ENCODE measurements at regions not wholly inside any gene's neighbourhood (a gene's known extent, or its start where the extent isn't known, plus 50 kb on each side); places are given as distances from the start of the nearest gene placed in this dataset.

DNA sequence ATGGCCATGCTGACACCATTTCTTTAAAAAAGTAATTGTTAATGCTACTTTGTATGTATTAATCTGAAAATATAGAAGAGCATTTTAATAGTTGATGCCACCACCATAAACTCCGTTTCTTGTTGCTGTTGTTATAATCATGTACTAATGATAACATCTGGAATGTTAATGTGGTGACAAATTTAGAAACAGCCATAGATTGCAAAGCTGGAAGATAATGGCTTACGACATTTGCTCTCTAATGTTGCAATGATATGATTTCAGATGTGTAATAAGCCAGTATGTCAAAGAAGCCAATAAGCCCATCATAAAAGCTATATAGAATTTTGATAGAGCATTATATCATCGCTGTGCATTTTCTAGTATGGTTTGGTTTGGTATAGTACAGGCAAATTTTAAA, 579.4 kb upstream of the ZFP42 start:
- TF ChIP-seq EP300 (IDR thresholded peaks at IDR 0.05) (no peak), POLR2AphosphoS5 (IDR thresholded peaks at IDR 0.05) (no peak), POLR2A (IDR thresholded peaks at IDR 0.05) (no peak)
- TF ChIP-seq, protein P1, sequence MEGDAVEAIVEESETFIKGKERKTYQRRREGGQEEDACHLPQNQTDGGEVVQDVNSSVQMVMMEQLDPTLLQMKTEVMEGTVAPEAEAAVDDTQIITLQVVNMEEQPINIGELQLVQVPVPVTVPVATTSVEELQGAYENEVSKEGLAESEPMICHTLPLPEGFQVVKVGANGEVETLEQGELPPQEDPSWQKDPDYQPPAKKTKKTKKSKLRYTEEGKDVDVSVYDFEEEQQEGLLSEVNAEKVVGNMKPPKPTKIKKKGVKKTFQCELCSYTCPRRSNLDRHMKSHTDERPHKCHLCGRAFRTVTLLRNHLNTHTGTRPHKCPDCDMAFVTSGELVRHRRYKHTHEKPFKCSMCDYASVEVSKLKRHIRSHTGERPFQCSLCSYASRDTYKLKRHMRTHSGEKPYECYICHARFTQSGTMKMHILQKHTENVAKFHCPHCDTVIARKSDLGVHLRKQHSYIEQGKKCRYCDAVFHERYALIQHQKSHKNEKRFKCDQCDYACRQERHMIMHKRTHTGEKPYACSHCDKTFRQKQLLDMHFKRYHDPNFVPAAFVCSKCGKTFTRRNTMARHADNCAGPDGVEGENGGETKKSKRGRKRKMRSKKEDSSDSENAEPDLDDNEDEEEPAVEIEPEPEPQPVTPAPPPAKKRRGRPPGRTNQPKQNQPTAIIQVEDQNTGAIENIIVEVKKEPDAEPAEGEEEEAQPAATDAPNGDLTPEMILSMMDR (IDR thresholded peaks at IDR 0.05), result no peak

Measured in gastroesophageal sphincter (tissue), 3 donors.